Osteoblast (primary cell): ENCODE measurements at regions not wholly inside any gene's neighbourhood (a gene's known extent, or its start where the extent isn't known, plus 50 kb on each side); places are given as distances from the start of the nearest gene placed in this dataset.

Experiments
- DNase-seq: peaks from one replicate; pipeline ENCODE4 v3.0.0; 2011; ENCODE audit warnings: low spot score, mixed read lengths; ENCODE audit not compliant: insufficient read length; ENCODE audit errors: missing footprints
- H2AFZ ChIP-seq: 2 replicates; pipeline ENCODE4 v1.6.0; 2011; ENCODE audit warnings: mild to moderate bottlenecking, low read length
- H3K27ac ChIP-seq: 2 replicates; pipeline ENCODE4 v1.5.1; 2011; ENCODE audit warnings: mild to moderate bottlenecking, low read depth, low read length, moderate library complexity
- H3K27me3 ChIP-seq: 2 replicates; pipeline ENCODE4 v1.6.0; 2012; ENCODE audit warnings: mild to moderate bottlenecking, control low read depth, inconsistent platforms, low read length, moderate library complexity; ENCODE audit not compliant: insufficient read depth
- H3K36me3 ChIP-seq: 2 replicates; pipeline ENCODE4 v1.5.1; 2011; ENCODE audit warnings: mild to moderate bottlenecking, low read length, control low read depth, moderate library complexity; ENCODE audit not compliant: insufficient read depth
- H3K4me1 ChIP-seq: 2 replicates; pipeline ENCODE4 v1.5.1; 2011; ENCODE audit warnings: mild to moderate bottlenecking, low read length, control low read depth, moderate library complexity; ENCODE audit not compliant: insufficient read depth
- H3K4me2 ChIP-seq: 2 replicates; pipeline ENCODE4 v1.6.0; 2011; ENCODE audit warnings: mild to moderate bottlenecking, low read length; ENCODE audit not compliant: insufficient read depth
- H3K4me3 ChIP-seq: fragments of 200-600 bp; sonication (generic); 3 replicates; pipeline ENCODE4 v1.5.1; 2012; ENCODE audit warnings: mild to moderate bottlenecking, low read length, inconsistent platforms; ENCODE audit not compliant: insufficient read depth
- H3K79me2 ChIP-seq: 2 replicates; pipeline ENCODE4 v1.6.0; 2012; ENCODE audit warnings: mild to moderate bottlenecking, low read length, control low read depth, inconsistent platforms; ENCODE audit not compliant: insufficient read depth
- H3K9me3 ChIP-seq: 2 replicates; pipeline ENCODE4 v1.5.1; 2011; ENCODE audit warnings: low read depth, low read length, control low read depth
- H4K20me1 ChIP-seq: 2 replicates; pipeline ENCODE4 v1.6.0; 2012; ENCODE audit warnings: mild to moderate bottlenecking, low read length, control low read depth; ENCODE audit not compliant: insufficient read depth
- TF ChIP-seq, protein P1 (sequence below): IDR thresholded peaks from 2 replicates; pipeline ENCODE4 v1.5.1; 2011; ENCODE audit warnings: mild to moderate bottlenecking, low read depth, low read length, moderate library complexity; ENCODE audit errors: extremely low read depth

DNA sequence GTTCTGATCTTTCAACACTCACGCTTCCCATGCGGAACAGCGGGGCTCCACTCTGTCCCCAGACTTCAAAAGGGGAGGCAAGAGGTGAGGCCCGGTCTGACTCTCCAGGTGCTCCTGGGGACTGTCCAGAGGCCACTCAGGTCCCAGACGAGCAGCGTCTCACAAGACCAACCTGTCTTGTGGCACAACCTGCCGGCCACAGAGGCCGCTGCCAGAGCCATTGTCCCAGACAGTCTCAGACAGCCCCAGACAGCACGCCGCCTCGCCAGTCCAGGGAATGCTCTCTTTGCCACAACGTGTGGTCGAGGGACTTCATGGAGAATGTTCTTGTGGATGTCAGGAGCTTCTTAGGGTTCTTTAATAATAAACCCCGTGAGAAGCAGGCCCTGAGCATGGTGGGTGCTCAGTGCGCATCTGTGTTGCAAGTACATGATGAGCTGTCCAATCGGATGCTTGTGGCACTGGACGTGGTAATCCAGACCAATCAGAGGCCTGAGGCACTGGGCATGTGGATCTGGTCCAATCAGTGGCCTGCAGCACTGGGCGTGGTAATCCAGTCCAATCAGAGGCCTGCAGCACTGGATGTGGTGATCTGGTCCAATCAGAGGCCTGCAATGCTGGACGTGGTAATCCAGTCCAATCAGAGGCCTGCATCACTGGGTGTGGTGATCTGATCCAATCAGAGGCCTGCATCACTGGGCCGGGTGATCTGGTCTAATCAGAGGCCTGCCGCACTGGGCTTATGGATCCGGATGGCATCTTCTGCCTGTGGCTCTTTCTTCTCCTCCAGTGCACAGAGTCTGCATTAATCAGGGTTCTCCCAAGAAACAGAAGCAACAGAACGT, 76.4 kb downstream of the TMEM18 start:
- Histone ChIP-seq H3K4me2 (no peak overlapping the region), H3K4me1 (no peaks in the 10 kb centered on the region), H3K36me3 (no peaks in the 10 kb centered on the region), H4K20me1 (no peaks in the 10 kb centered on the region), H2AFZ (no peak overlapping the region), H3K79me2 (no peaks in the 10 kb centered on the region), H3K27ac (no peak overlapping the region), H3K27me3 (no peaks in the 10 kb centered on the region), H3K9me3 (no peaks in the 10 kb centered on the region), H3K4me3 (no peak overlapping the region)
- DNase-seq = no peak
- TF ChIP-seq, protein P1, sequence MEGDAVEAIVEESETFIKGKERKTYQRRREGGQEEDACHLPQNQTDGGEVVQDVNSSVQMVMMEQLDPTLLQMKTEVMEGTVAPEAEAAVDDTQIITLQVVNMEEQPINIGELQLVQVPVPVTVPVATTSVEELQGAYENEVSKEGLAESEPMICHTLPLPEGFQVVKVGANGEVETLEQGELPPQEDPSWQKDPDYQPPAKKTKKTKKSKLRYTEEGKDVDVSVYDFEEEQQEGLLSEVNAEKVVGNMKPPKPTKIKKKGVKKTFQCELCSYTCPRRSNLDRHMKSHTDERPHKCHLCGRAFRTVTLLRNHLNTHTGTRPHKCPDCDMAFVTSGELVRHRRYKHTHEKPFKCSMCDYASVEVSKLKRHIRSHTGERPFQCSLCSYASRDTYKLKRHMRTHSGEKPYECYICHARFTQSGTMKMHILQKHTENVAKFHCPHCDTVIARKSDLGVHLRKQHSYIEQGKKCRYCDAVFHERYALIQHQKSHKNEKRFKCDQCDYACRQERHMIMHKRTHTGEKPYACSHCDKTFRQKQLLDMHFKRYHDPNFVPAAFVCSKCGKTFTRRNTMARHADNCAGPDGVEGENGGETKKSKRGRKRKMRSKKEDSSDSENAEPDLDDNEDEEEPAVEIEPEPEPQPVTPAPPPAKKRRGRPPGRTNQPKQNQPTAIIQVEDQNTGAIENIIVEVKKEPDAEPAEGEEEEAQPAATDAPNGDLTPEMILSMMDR = no peak

DNA sequence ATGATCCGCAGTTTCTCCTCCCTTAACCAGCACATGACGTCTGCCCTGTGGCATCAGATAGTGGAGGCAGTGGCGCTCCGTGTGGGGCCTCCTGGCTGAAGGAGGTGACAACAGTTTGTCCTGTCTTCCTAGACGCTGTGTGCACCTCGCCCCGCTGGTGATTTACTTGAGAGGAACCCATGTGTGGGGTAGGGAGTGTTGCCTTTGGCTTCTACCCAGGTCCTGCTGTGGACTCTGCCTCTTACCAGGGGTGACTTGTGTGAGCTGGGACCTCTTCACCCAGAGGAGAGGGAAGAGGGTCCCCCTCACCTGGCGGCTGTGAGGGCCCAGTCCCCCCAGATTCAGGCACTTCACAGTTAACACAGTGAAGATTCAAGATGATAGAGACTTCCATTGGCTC, 77.6 kb downstream of the TMEM18 start:
- no peak overlapping the region for H3K4me3 ChIP-seq

DNA sequence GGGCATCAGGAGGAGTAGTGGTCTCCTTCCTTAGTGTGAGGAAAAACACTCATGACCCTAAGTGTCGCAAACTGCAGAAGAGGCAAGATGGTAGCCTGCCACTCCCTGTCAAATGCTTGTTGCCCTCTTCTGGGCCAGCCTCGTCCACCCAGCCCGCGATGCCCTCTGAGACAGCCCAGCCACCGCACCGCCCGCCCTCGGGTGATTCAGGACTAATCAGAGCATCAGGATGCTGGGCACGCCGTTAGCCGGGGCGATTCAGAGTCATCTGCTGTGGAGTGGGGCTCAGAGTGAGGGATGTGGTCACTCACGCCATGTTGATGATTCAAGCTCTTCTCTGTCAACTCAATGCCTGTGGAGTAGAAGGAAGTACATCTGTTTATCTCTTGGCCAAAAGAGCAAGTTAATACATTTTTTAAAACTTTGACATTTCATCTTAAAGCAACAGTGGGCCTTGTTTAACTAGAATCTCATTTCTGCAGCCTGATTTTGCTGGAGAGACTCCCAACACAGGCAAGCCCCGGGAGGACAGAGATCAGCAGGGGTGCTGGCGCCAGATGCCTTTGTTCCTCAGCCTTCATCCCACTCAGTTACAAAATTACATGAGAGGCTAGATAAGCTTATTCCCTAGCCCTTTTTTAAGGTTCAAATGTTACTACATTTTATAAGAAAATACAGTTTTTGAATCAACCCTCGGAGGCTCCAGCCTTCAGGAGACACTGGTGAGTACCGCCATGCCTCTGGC, 79.0 kb downstream of the TMEM18 start:
- TF ChIP-seq, protein P1 = no peak
- H2AFZ ChIP-seq = no peak overlapping the region
- H3K27ac ChIP-seq = no peak overlapping the region
- no peaks in the 10 kb centered on the region for H4K20me1 ChIP-seq
- DNase-seq = no peak
- H3K9me3 ChIP-seq = no peaks in the 10 kb centered on the region
- no peaks in the 10 kb centered on the region for H3K27me3 ChIP-seq
- no peak overlapping the region for H3K4me2 ChIP-seq
- H3K4me1 ChIP-seq = no peaks in the 10 kb centered on the region
- H3K79me2 ChIP-seq = no peaks in the 10 kb centered on the region
- no peak overlapping the region for H3K4me3 ChIP-seq
- no peaks in the 10 kb centered on the region for H3K36me3 ChIP-seq

More for the DNA sequence above, 77.6 kb downstream of the TMEM18 start:
- Histone ChIP-seq H3K79me2 (no peaks in the 10 kb centered on the region), H3K27me3 (no peaks in the 10 kb centered on the region), H3K36me3 (no peaks in the 10 kb centered on the region), H2AFZ (no peak overlapping the region), H3K4me2 (no peak overlapping the region), H4K20me1 (no peaks in the 10 kb centered on the region), H3K27ac (no peak overlapping the region), H3K4me1 (no peaks in the 10 kb centered on the region), H3K9me3 (no peaks in the 10 kb centered on the region)
- DNase-seq = no peak
- TF ChIP-seq, protein P1 = no peak
